CD14-positive monocyte (primary cell): ENCODE measurements at regions not wholly inside any gene's neighbourhood (a gene's known extent, or its start where the extent isn't known, plus 50 kb on each side); places are given as distances from the start of the nearest gene placed in this dataset.

ENCODE experiments used
- DNase-seq, 3 donors: peaks; one replicate each; pipeline ENCODE4 v3.0.0-alpha.2; 2011 to 2022
- H2AFZ ChIP-seq: 2 replicates; pipeline ENCODE4 v1.6.0; 2012; ENCODE audit warnings: mild to moderate bottlenecking, low read depth, low read length, inconsistent platforms; ENCODE audit not compliant: insufficient read depth, poor library complexity, severe bottlenecking
- H3K27ac ChIP-seq, 2 donors: 1 replicate in 1 of 2; 2 replicates in 1 of 2; pipeline ENCODE4 v1.5.1; 2012 to 2013; ENCODE audit warnings: low read length in 2 of 2, control low read depth in 1 of 2, inconsistent platforms in 1 of 2, low read depth in 1 of 2, mild to moderate bottlenecking in 1 of 2
- H3K27me3 ChIP-seq, 2 donors: one replicate each; pipeline versions ENCODE4 v1.6.0 to v1.6.1; 2011 to 2013; ENCODE audit warnings: low read length in 2 of 2; ENCODE audit not compliant: control insufficient read depth in 2 of 2, insufficient read depth in 2 of 2
- H3K36me3 ChIP-seq, 2 donors: replicated peaks in 1 of 2; 1 replicate in 1 of 2; 2 replicates in 1 of 2; pipeline versions ENCODE4 v1.5.1 to v1.6.1; 2012 to 2013; ENCODE audit warnings: low read length in 2 of 2, control low read depth in 1 of 2, inconsistent platforms in 1 of 2, mild to moderate bottlenecking in 1 of 2; ENCODE audit not compliant: insufficient read depth in 2 of 2, control insufficient read depth in 1 of 2
- H3K4me1 ChIP-seq, 2 donors: 1 replicate in 1 of 2; 2 replicates in 1 of 2; pipeline versions ENCODE4 v1.5.1 to v1.6.1; 2012 to 2013; ENCODE audit warnings: low read length in 2 of 2, control low read depth in 1 of 2, inconsistent platforms in 1 of 2, mild to moderate bottlenecking in 1 of 2, moderate library complexity in 1 of 2; ENCODE audit not compliant: insufficient read depth in 2 of 2, control insufficient read depth in 1 of 2
- H3K4me2 ChIP-seq: replicated peaks from 2 replicates; pipeline ENCODE3; 2012; ENCODE audit warnings: low read length, moderate library complexity, mild to moderate bottlenecking; ENCODE audit not compliant: poor library complexity, severe bottlenecking; ENCODE audit errors: extremely low read depth
- H3K4me3 ChIP-seq, 3 experiments: fragments of 200-600 bp in 1 of 3; sonication (generic) in 1 of 3; replicated peaks in 1 of 3; 1 replicate in 2 of 3; 2 replicates in 1 of 3; pipeline ENCODE4 v1.5.1; 2011 to 2013; ENCODE audit warnings: low read length in 3 of 3, mild to moderate bottlenecking in 3 of 3, control low read depth in 2 of 3, low read depth in 2 of 3, inconsistent platforms in 1 of 3, moderate library complexity in 1 of 3
- H3K79me2 ChIP-seq: 2 replicates; pipeline ENCODE4 v1.6.0; 2012; ENCODE audit warnings: mild to moderate bottlenecking, control low read depth, inconsistent platforms, low read length, moderate library complexity; ENCODE audit not compliant: insufficient read depth
- H3K9ac ChIP-seq: 2 replicates; pipeline ENCODE4 v1.6.0; 2017; ENCODE audit warnings: low read length, mild to moderate bottlenecking; ENCODE audit not compliant: insufficient read depth, poor library complexity, severe bottlenecking
- H3K9me3 ChIP-seq, 2 donors: replicated peaks in 1 of 2; 1 replicate in 1 of 2; 2 replicates in 1 of 2; pipeline versions ENCODE4 v1.5.1 to v1.6.1; 2012 to 2013; ENCODE audit warnings: low read length in 2 of 2, control low read depth in 1 of 2; ENCODE audit not compliant: control insufficient read depth in 1 of 2, insufficient read depth in 1 of 2
- H4K20me1 ChIP-seq: 2 replicates; pipeline ENCODE4 v1.6.0; 2012; ENCODE audit warnings: mild to moderate bottlenecking, low read length, control low read depth, moderate library complexity; ENCODE audit not compliant: insufficient read depth
- H3K27ac Mint-ChIP-seq, 7 donors: one replicate each; pipeline ENCODE4 v1.8.0; 2020; ENCODE audit warnings: mild to moderate bottlenecking in 7 of 7, mixed read lengths in 7 of 7, moderate library complexity in 6 of 7, inconsistent platforms in 2 of 7
- H3K27me3 Mint-ChIP-seq, 3 donors: one replicate each; pipeline ENCODE4 v1.8.0; 2021 to 2022; ENCODE audit warnings: low read depth in 3 of 3, mild to moderate bottlenecking in 3 of 3, mixed read lengths in 3 of 3, moderate library complexity in 3 of 3, inconsistent platforms in 1 of 3
- H3K36me3 Mint-ChIP-seq, 2 donors: one replicate each; pipeline ENCODE4 v1.8.0; 2020; ENCODE audit warnings: mixed read lengths in 2 of 2, inconsistent platforms in 1 of 2, mild to moderate bottlenecking in 1 of 2
- H3K4me1 Mint-ChIP-seq: one replicate; pipeline ENCODE4 v1.8.0; 2020; ENCODE audit warnings: mild to moderate bottlenecking, mixed read lengths
- H3K4me3 Mint-ChIP-seq, 2 donors: one replicate each; pipeline ENCODE4 v1.8.0; 2020; ENCODE audit warnings: mild to moderate bottlenecking in 2 of 2, mixed read lengths in 2 of 2, moderate library complexity in 1 of 2
- H3K9me3 Mint-ChIP-seq, 7 donors: one replicate each; pipeline ENCODE4 v1.8.0; 2020 to 2022; ENCODE audit warnings: mixed read lengths in 7 of 7, mild to moderate bottlenecking in 6 of 7, moderate library complexity in 6 of 7, inconsistent platforms in 2 of 7
- CTCF ChIP-seq: fragments of 200-600 bp; IDR thresholded peaks from one replicate; pipeline ENCODE4 v1.8.0; 2022; ENCODE audit warnings: antibody characterized with exemption, mild to moderate bottlenecking
- WGBS: methylation state at CpG from one replicate; pipeline ENCODE4 v1.1.5; 2013; ENCODE audit warnings: missing lambda C conversion rate; ENCODE audit not compliant: insufficient coverage; 5-methylcytosine and 5-hydroxymethylcytosine counted together
- intact Hi-C, 2 donors: fragments of 100-400 bp; cut with micrococcal nuclease; formaldehyde crosslinking; loops; one replicate each; pipeline versions ENCODE4 v1.15.0 to v1.15.1; 2023

GRCh38 chr3:86743233-86743632 is 247.7 kb downstream of the VGLL3 start:
- no peak overlapping the region for H3K4me2 ChIP-seq
- no peak for TF ChIP-seq CTCF
- H3K27ac Mint-ChIP-seq = no peak overlapping the region
- intact Hi-C loops = no loop called here
- H3K4me3 Mint-ChIP-seq = no peak overlapping the region
- H3K79me2 ChIP-seq = no peaks in the 10 kb centered on the region
- H3K27ac ChIP-seq = no peak overlapping the region
- H3K4me3 ChIP-seq = no peak overlapping the region
- H3K9me3 Mint-ChIP-seq = peaks cover 0 to 7% (median 2%) of the 10 kb centered on the region in 7 donors
- no peaks in the 10 kb centered on the region for H4K20me1 ChIP-seq
- no peaks in the 10 kb centered on the region for H3K27me3 ChIP-seq
- peaks cover 0 to 3% of the 10 kb centered on the region in 2 donors for H3K9me3 ChIP-seq
- no peaks in the 10 kb centered on the region for H3K4me1 ChIP-seq
- no peak overlapping the region for H2AFZ ChIP-seq
- no peak overlapping the region for H3K9ac ChIP-seq
- H3K36me3 Mint-ChIP-seq = no peaks in the 10 kb centered on the region
- H3K4me1 Mint-ChIP-seq = no peaks in the 10 kb centered on the region
- no CpG with 5 or more reads among the region's 1 CpG for WGBS
- DNase-seq = no peak
- H3K36me3 ChIP-seq = no peaks in the 10 kb centered on the region
- H3K27me3 Mint-ChIP-seq = peaks cover 0 to 2% (median 0%) of the 10 kb centered on the region in 3 donors

GRCh38 chr3:86740751-86741150 is 250.2 kb downstream of the VGLL3 start:
- Mint-ChIP-seq H3K27me3 (no peaks in the 10 kb centered on the region), H3K36me3 (no peaks in the 10 kb centered on the region), H3K27ac (no peak overlapping the region), H3K4me1 (peaks cover 1% of the 10 kb centered on the region), H3K4me3 (no peak overlapping the region), H3K9me3 (no peaks in the 10 kb centered on the region)
- no peak for DNase-seq
- no peak overlapping the region for H2AFZ ChIP-seq
- intact Hi-C loops = no loop called here
- no peaks in the 10 kb centered on the region for H3K4me1 ChIP-seq
- H3K4me3 ChIP-seq = no peak overlapping the region
- TF ChIP-seq CTCF = no peak
- no peak overlapping the region for H3K9ac ChIP-seq
- no peaks in the 10 kb centered on the region for H3K27me3 ChIP-seq
- no peaks in the 10 kb centered on the region for H4K20me1 ChIP-seq
- no peaks in the 10 kb centered on the region for H3K79me2 ChIP-seq
- H3K36me3 ChIP-seq = no peaks in the 10 kb centered on the region
- no peak overlapping the region for H3K27ac ChIP-seq
- H3K9me3 ChIP-seq = no peaks in the 10 kb centered on the region
- no peak overlapping the region for H3K4me2 ChIP-seq
- whole genome bisulfite sequencing = no CpG with 5 or more reads among the region's 3 CpGs
